ENCODE measurements at regions not wholly inside any gene's neighbourhood (a gene's known extent, or its start where the extent isn't known, plus 50 kb on each side); places are given as distances from the start of the nearest gene placed in this dataset.

GRCh38 chrX:137483554-137483953 is 82.4 kb upstream of the ZIC3 start:
- no peak for DNase-seq
- Histone ChIP-seq H3K4me2 (ENCODE audit: low read length, poor library complexity, severe bottlenecking) (no peak overlapping the region), H3K14ac (ENCODE audit: low read length in 2 of 2) (no peak overlapping the region), H3K9me3 (ENCODE audit: control insufficient read depth, low read length) (peaks cover 6% of the 10 kb centered on the region), H3K4me1 (ENCODE audit: control insufficient read depth, insufficient read depth, low read depth, low read length) (no peaks in the 10 kb centered on the region), H3K18ac (ENCODE audit: low read depth in 1 of 2, low read length in 2 of 2) (no peak overlapping the region), H3K4ac (ENCODE audit: low read depth in 1 of 2, low read length in 2 of 2) (no peak overlapping the region), H4K91ac (ENCODE audit: low read length) (no peak overlapping the region), H3K23ac (ENCODE audit: low read length in 2 of 2) (no peak overlapping the region), H2AK5ac (ENCODE audit: low read length, severe bottlenecking) (no peak overlapping the region), H2BK120ac (ENCODE audit: low read depth, low read length) (no peak overlapping the region), H2BK12ac (ENCODE audit: low read length in 2 of 2) (no peak overlapping the region), H4K8ac (ENCODE audit: low read length) (no peak overlapping the region), H3K36me3 (ENCODE audit: control insufficient read depth in 1 of 2, insufficient read depth in 2 of 2, low read depth in 1 of 2, low read length in 2 of 2) (no peaks in the 10 kb centered on the region), H3K27ac (ENCODE audit: low read length, poor library complexity, severe bottlenecking) (no peak overlapping the region), H3K4me3 (ENCODE audit: insufficient read depth in 1 of 2, low read depth in 1 of 2, low read length in 2 of 2) (no peak overlapping the region), H2BK15ac (ENCODE audit: low read depth, poor library complexity, severe bottlenecking) (no peak overlapping the region), H2AFZ (ENCODE audit: low read depth, low read length) (no peak overlapping the region), H3K79me1 (replicated peaks; ENCODE audit: low read length, poor library complexity, severe bottlenecking) (no peaks in the 10 kb centered on the region), H3K27me3 (ENCODE audit: control insufficient read depth in 1 of 2, insufficient read depth in 1 of 2, low read length in 2 of 2) (no peaks in the 10 kb centered on the region), H2BK5ac (ENCODE audit: low read depth, low read length, poor library complexity, severe bottlenecking) (no peak overlapping the region), H3K9ac (ENCODE audit: low read length) (no peak overlapping the region)

- Histone ChIP-seq H3K27ac (ENCODE audit: low read length, poor library complexity, severe bottlenecking) (no peak overlapping the region), H3K4me1 (ENCODE audit: control insufficient read depth, insufficient read depth, low read depth, low read length) (no peaks in the 10 kb centered on the region), H2BK12ac (ENCODE audit: low read length in 2 of 2) (no peak overlapping the region), H2BK15ac (ENCODE audit: low read depth, poor library complexity, severe bottlenecking) (no peak overlapping the region), H3K79me1 (replicated peaks; ENCODE audit: low read length, poor library complexity, severe bottlenecking) (no peaks in the 10 kb centered on the region), H3K4me2 (ENCODE audit: low read length, poor library complexity, severe bottlenecking) (no peak overlapping the region), H3K4me3 (ENCODE audit: insufficient read depth in 1 of 2, low read depth in 1 of 2, low read length in 2 of 2) (no peak overlapping the region), H3K18ac (ENCODE audit: low read depth in 1 of 2, low read length in 2 of 2) (no peak overlapping the region), H2BK120ac (ENCODE audit: low read depth, low read length) (no peak overlapping the region), H2AK5ac (ENCODE audit: low read length, severe bottlenecking) (no peak overlapping the region), H2AFZ (ENCODE audit: low read depth, low read length) (no peak overlapping the region), H3K36me3 (ENCODE audit: control insufficient read depth in 1 of 2, insufficient read depth in 2 of 2, low read depth in 1 of 2, low read length in 2 of 2) (no peaks in the 10 kb centered on the region), H4K91ac (ENCODE audit: low read length) (no peak overlapping the region), H3K9ac (ENCODE audit: low read length) (no peak overlapping the region), H2BK5ac (ENCODE audit: low read depth, low read length, poor library complexity, severe bottlenecking) (no peak overlapping the region), H4K8ac (ENCODE audit: low read length) (no peak overlapping the region), H3K23ac (ENCODE audit: low read length in 2 of 2) (no peak overlapping the region), H3K9me3 (ENCODE audit: control insufficient read depth, low read length) (peaks cover 6% of the 10 kb centered on the region), H3K4ac (ENCODE audit: low read depth in 1 of 2, low read length in 2 of 2) (no peak overlapping the region), H3K27me3 (ENCODE audit: control insufficient read depth in 1 of 2, insufficient read depth in 1 of 2, low read length in 2 of 2) (no peaks in the 10 kb centered on the region), H3K14ac (ENCODE audit: low read length in 2 of 2) (no peak overlapping the region)
- WGBS, result 36% methylated on average over 2 of the region's 2 CpGs
- no peak for DNase-seq
These were observed 83.8 kb upstream of the ZIC3 start for GRCh38 chrX:137482136-137482535.

- Histone ChIP-seq H3K9me3 (ENCODE audit: control insufficient read depth, low read length) (no peaks in the 10 kb centered on the region), H3K4me1 (ENCODE audit: control insufficient read depth, insufficient read depth, low read depth, low read length) (no peaks in the 10 kb centered on the region), H2BK15ac (ENCODE audit: low read depth, poor library complexity, severe bottlenecking) (no peak overlapping the region), H2BK5ac (ENCODE audit: low read depth, low read length, poor library complexity, severe bottlenecking) (no peak overlapping the region), H3K36me3 (ENCODE audit: control insufficient read depth in 1 of 2, insufficient read depth in 2 of 2, low read depth in 1 of 2, low read length in 2 of 2) (no peaks in the 10 kb centered on the region), H2BK120ac (ENCODE audit: low read depth, low read length) (no peak overlapping the region), H3K4ac (ENCODE audit: low read depth in 1 of 2, low read length in 2 of 2) (no peak overlapping the region), H4K8ac (ENCODE audit: low read length) (no peak overlapping the region), H4K91ac (ENCODE audit: low read length) (no peak overlapping the region), H2AFZ (ENCODE audit: low read depth, low read length) (no peak overlapping the region), H3K9ac (ENCODE audit: low read length) (no peak overlapping the region), H3K27ac (ENCODE audit: low read length, poor library complexity, severe bottlenecking) (no peak overlapping the region), H3K23ac (ENCODE audit: low read length in 2 of 2) (no peak overlapping the region), H3K4me3 (ENCODE audit: insufficient read depth in 1 of 2, low read depth in 1 of 2, low read length in 2 of 2) (no peak overlapping the region), H3K14ac (ENCODE audit: low read length in 2 of 2) (no peak overlapping the region), H3K4me2 (ENCODE audit: low read length, poor library complexity, severe bottlenecking) (no peak overlapping the region), H3K79me1 (replicated peaks; ENCODE audit: low read length, poor library complexity, severe bottlenecking) (no peaks in the 10 kb centered on the region), H3K18ac (ENCODE audit: low read depth in 1 of 2, low read length in 2 of 2) (no peak overlapping the region), H2BK12ac (ENCODE audit: low read length in 2 of 2) (no peak overlapping the region), H3K27me3 (ENCODE audit: control insufficient read depth in 1 of 2, insufficient read depth in 1 of 2, low read length in 2 of 2) (no peaks in the 10 kb centered on the region), H2AK5ac (ENCODE audit: low read length, severe bottlenecking) (no peak overlapping the region)
- 60% methylated on average over 2 of the region's 2 CpGs for WGBS
- no peak for DNase-seq
These were observed 86.5 kb upstream of the ZIC3 start for GRCh38 chrX:137479386-137479785.

GRCh38 chrX:137441711-137442110 is 124.2 kb upstream of the ZIC3 start:
- Histone ChIP-seq H4K91ac (ENCODE audit: low read length) (no peak overlapping the region), H3K4me3 (ENCODE audit: insufficient read depth in 1 of 2, low read depth in 1 of 2, low read length in 2 of 2) (no peak overlapping the region), H2AFZ (ENCODE audit: low read depth, low read length) (no peak overlapping the region), H3K27ac (ENCODE audit: low read length, poor library complexity, severe bottlenecking) (no peak overlapping the region), H3K27me3 (ENCODE audit: control insufficient read depth in 1 of 2, insufficient read depth in 1 of 2, low read length in 2 of 2) (no peaks in the 10 kb centered on the region), H2BK5ac (ENCODE audit: low read depth, low read length, poor library complexity, severe bottlenecking) (no peak overlapping the region), H3K23ac (ENCODE audit: low read length in 2 of 2) (no peak overlapping the region), H3K14ac (ENCODE audit: low read length in 2 of 2) (no peak overlapping the region), H3K9ac (ENCODE audit: low read length) (no peak overlapping the region), H2BK15ac (ENCODE audit: low read depth, poor library complexity, severe bottlenecking) (no peak overlapping the region), H3K18ac (ENCODE audit: low read depth in 1 of 2, low read length in 2 of 2) (no peak overlapping the region), H2BK12ac (ENCODE audit: low read length in 2 of 2) (no peak overlapping the region), H4K8ac (ENCODE audit: low read length) (no peak overlapping the region), H3K4me1 (ENCODE audit: control insufficient read depth, insufficient read depth, low read depth, low read length) (no peaks in the 10 kb centered on the region), H3K9me3 (ENCODE audit: control insufficient read depth, low read length) (no peaks in the 10 kb centered on the region), H3K4me2 (ENCODE audit: low read length, poor library complexity, severe bottlenecking) (no peak overlapping the region), H3K36me3 (ENCODE audit: control insufficient read depth in 1 of 2, insufficient read depth in 2 of 2, low read depth in 1 of 2, low read length in 2 of 2) (no peaks in the 10 kb centered on the region), H2BK120ac (ENCODE audit: low read depth, low read length) (no peak overlapping the region), H3K4ac (ENCODE audit: low read depth in 1 of 2, low read length in 2 of 2) (no peak overlapping the region), H2AK5ac (ENCODE audit: low read length, severe bottlenecking) (no peak overlapping the region), H3K79me1 (replicated peaks; ENCODE audit: low read length, poor library complexity, severe bottlenecking) (no peaks in the 10 kb centered on the region)
- WGBS, result 92% methylated on average over 10 of the region's 24 CpGs
- DNase-seq, result no peak
